GM23248 (cell line): ENCODE measurements at regions not wholly inside any gene's neighbourhood (a gene's known extent, or its start where the extent isn't known, plus 50 kb on each side); places are given as distances from the start of the nearest gene placed in this dataset.

Experiments used
- DNase-seq: peaks from one replicate; pipeline ENCODE4 v3.0.0-alpha.2; 2015
- H2AFZ ChIP-seq: fragments of 200-600 bp; sonication (generic); 2 replicates; pipeline ENCODE4 v1.6.1; 2016; ENCODE audit warnings: antibody characterized with exemption
- H3F3A ChIP-seq: fragments of 200-600 bp; sonication (generic); 2 replicates; pipeline ENCODE4 v1.6.1; 2016; ENCODE audit warnings: mild to moderate bottlenecking, antibody characterized with exemption, mixed run types; ENCODE audit not compliant: insufficient read depth
- H3K27ac ChIP-seq: fragments of 200-600 bp; sonication (generic); 2 replicates; pipeline ENCODE4 v1.5.1; 2016; ENCODE audit warnings: mild to moderate bottlenecking
- H3K27me3 ChIP-seq: fragments of 200-600 bp; sonication (generic); replicated peaks from 2 replicates; pipeline ENCODE4 v1.6.1; 2016; ENCODE audit warnings: mild to moderate bottlenecking; ENCODE audit not compliant: insufficient read depth
- H3K36me3 ChIP-seq: fragments of 200-600 bp; sonication (generic); 2 replicates; pipeline ENCODE4 v1.6.1; 2016; ENCODE audit warnings: low read depth, mild to moderate bottlenecking
- H3K4me1 ChIP-seq: fragments of 200-600 bp; sonication (generic); 2 replicates; pipeline ENCODE4 v1.6.1; 2016; ENCODE audit warnings: mild to moderate bottlenecking; ENCODE audit not compliant: insufficient read depth
- H3K4me2 ChIP-seq: fragments of 200-600 bp; sonication (generic); one replicate; pipeline ENCODE4 v1.6.1; 2016; ENCODE audit warnings: mild to moderate bottlenecking; ENCODE audit not compliant: unreplicated experiment
- H3K4me3 ChIP-seq: fragments of 200-600 bp; sonication (generic); 2 replicates; pipeline ENCODE4 v1.5.1; 2016; ENCODE audit warnings: mild to moderate bottlenecking
- H3K79me2 ChIP-seq: fragments of 200-600 bp; sonication (generic); 2 replicates; pipeline ENCODE4 v1.6.1; 2016; ENCODE audit warnings: mild to moderate bottlenecking; ENCODE audit not compliant: insufficient read depth
- H3K9ac ChIP-seq: fragments of 200-600 bp; sonication (generic); 2 replicates; pipeline ENCODE4 v1.6.1; 2016; ENCODE audit warnings: mild to moderate bottlenecking
- H3K9me2 ChIP-seq: fragments of 200-600 bp; sonication (generic); 2 replicates; pipeline ENCODE4 v1.6.1; 2016; ENCODE audit warnings: mixed run types, mild to moderate bottlenecking, moderate library complexity; ENCODE audit not compliant: insufficient read depth
- H3K9me3 ChIP-seq: fragments of 200-600 bp; sonication (generic); one replicate; pipeline ENCODE4 v1.6.1; 2017; ENCODE audit warnings: low read depth
- H4K20me1 ChIP-seq: fragments of 200-600 bp; sonication (generic); 2 replicates; pipeline ENCODE4 v1.6.0; 2016; ENCODE audit not compliant: insufficient read depth
- EZH2 ChIP-seq: fragments of 200-600 bp; sonication (generic); IDR thresholded peaks from 2 replicates; pipeline ENCODE4 v1.6.1; 2018; ENCODE audit warnings: antibody characterized with exemption, mild to moderate bottlenecking; ENCODE audit not compliant: insufficient read depth, poor library complexity, severe bottlenecking
- EZH2phosphoT487 ChIP-seq: fragments of 200-600 bp; sonication (generic); IDR thresholded peaks from 2 replicates; pipeline ENCODE4 v1.6.1; 2018; ENCODE audit warnings: antibody characterized with exemption, moderate library complexity, mild to moderate bottlenecking, low read depth; ENCODE audit not compliant: insufficient read depth
- WGBS, 2 experiments: methylation state at CpG; one replicate each; pipeline ENCODE4 v1.1.6; 2015 to 2017; ENCODE audit warnings: low lambda C conversion rate in 2 of 2, low coverage in 1 of 2; ENCODE audit errors: missing lambda C conversion rate in 2 of 2; 5-methylcytosine and 5-hydroxymethylcytosine counted together
- in situ Hi-C: fragments of 300-500 bp; cut with MboI; formaldehyde crosslinking; loops from 2 replicates; pipeline ENCODE4 v1.15.0; 2020

DNA sequence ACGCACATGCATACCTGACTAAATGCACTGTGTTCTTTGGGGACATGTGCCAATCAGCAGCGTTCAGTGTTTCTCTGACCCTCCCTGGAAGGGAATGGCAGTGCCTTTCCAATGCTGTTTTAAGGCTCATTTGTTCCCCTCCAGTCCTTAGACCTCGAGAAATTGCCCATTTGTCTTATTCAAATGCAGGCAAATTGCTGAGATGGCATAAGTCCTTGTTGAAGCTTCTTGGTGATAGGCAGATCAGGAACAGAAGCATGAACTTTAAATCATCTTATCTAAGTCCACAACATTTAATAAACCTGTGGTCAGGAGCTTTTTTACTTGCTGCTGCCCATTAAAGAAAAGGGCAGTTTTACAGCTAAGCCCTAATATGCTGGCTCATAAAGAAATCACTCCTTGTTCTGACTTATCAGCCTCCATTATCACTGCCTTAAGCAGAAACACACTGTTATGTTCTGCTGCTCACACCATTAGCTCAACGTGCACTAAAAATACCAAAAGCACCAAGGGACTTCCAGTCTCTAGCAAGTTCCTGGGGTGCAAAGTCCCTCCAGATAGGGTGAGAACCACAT, 112.9 kb upstream of the LRFN2 start:
- H3K36me3 ChIP-seq = no peaks in the 10 kb centered on the region
- H3K4me2 ChIP-seq = no peak overlapping the region
- no peaks in the 10 kb centered on the region for H3K9me3 ChIP-seq
- H3K27ac ChIP-seq = no peak overlapping the region
- no peaks in the 10 kb centered on the region for H4K20me1 ChIP-seq
- no peaks in the 10 kb centered on the region for H3K9me2 ChIP-seq
- H2AFZ ChIP-seq = no peak overlapping the region
- TF ChIP-seq EZH2phosphoT487 = no peak
- no peak for TF ChIP-seq EZH2
- H3K4me1 ChIP-seq = no peaks in the 10 kb centered on the region
- H3K4me3 ChIP-seq = no peak overlapping the region
- H3K9ac ChIP-seq = no peak overlapping the region
- WGBS, 2 experiments = 20 to 28% methylated on average over 4 of the region's 4 CpGs
- H3K27me3 ChIP-seq = peaks cover 16% of the 10 kb centered on the region; the same call in 1 of the 2 replicates
- no peaks in the 10 kb centered on the region for H3K79me2 ChIP-seq
- no peaks in the 10 kb centered on the region for H3F3A ChIP-seq
- DNase-seq = no peak
- in situ Hi-C loops = no loop called here

DNA sequence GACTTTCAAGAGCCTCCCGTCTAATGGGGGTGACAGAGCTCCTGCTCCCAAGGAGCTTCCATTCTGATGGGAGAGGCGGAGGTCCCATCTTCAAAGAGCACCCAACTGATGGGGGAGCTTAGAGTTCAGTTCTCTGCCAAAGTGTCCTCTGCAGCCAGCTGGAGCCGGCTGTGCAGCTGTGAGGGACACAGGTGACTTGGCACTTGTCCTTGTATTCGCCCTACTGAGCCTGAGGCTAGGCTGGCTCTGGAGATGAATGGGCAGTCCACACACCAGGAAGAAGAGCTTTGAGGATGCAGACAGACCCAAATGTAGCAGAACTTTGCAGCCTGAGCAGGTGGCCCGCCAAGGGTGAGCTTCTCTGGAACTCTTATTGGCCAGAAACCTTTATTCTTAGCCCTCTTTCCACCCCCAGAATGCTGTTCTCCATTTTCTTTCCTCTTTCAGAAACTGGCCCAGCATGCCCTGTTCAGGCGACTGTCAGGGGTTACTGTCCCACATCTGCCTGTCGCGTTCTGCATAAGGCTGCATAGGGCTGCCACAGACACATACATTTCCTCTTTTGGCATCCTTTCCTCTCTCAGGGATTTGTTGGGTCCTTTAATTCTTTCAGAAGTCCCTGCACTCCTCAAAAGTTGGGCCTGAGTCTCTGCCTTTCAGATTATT, 108.7 kb upstream of the LRFN2 start:
- DNase-seq = no peak
- in situ Hi-C loops = no loop called here
- H3K27ac ChIP-seq = no peak overlapping the region
- no peaks in the 10 kb centered on the region for H3F3A ChIP-seq
- H3K79me2 ChIP-seq = no peaks in the 10 kb centered on the region
- no peaks in the 10 kb centered on the region for H4K20me1 ChIP-seq
- no peak overlapping the region for H3K9ac ChIP-seq
- H3K36me3 ChIP-seq = no peaks in the 10 kb centered on the region
- H3K4me2 ChIP-seq = no peak overlapping the region
- no peak overlapping the region for H2AFZ ChIP-seq
- WGBS, 2 experiments = 40 to 51% methylated on average over 8 of the region's 8 CpGs
- no peaks in the 10 kb centered on the region for H3K4me1 ChIP-seq
- H3K4me3 ChIP-seq = no peak overlapping the region
- H3K9me2 ChIP-seq = no peaks in the 10 kb centered on the region
- no peaks in the 10 kb centered on the region for H3K9me3 ChIP-seq
- TF ChIP-seq EZH2phosphoT487 (no peak), EZH2 (no peak)
- no peaks in the 10 kb centered on the region for H3K27me3 ChIP-seq

DNA sequence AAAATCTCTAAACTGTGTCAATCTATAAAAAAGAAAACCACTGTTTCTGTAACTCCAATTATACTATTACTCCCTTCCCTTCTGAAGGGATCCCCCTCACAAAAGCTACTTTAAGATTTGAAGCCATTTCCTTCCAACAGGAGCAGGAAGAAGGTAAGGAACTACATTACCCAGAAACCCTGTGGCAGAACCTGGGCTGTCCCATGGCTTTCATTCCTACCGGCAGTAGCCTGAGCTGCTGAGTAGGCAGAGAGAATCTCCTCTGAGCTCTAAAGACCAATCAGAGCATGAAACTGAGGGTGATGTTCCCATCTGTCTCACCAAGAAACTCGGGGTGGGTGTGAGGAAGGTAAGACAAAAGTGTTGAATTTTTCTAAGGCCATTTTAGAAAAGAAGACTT, 108.0 kb upstream of the LRFN2 start:
- WGBS, 2 experiments = 8 to 11% methylated on average over 2 of the region's 2 CpGs
- Histone ChIP-seq H3K27ac (no peak overlapping the region), H3K27me3 (peaks cover 3% of the 10 kb centered on the region; the same call in 1 of the 2 replicates), H3K9ac (no peak overlapping the region), H3F3A (no peaks in the 10 kb centered on the region), H3K4me2 (no peak overlapping the region), H3K4me1 (no peaks in the 10 kb centered on the region), H3K4me3 (no peak overlapping the region), H2AFZ (no peak overlapping the region), H3K36me3 (no peaks in the 10 kb centered on the region), H3K9me3 (no peaks in the 10 kb centered on the region), H4K20me1 (no peaks in the 10 kb centered on the region), H3K9me2 (no peaks in the 10 kb centered on the region), H3K79me2 (no peaks in the 10 kb centered on the region)
- in situ Hi-C loops = no loop called here
- no peak for DNase-seq
- no peak for TF ChIP-seq EZH2
- TF ChIP-seq EZH2phosphoT487 = no peak

- Histone ChIP-seq H3K4me2 (no peak overlapping the region), H2AFZ (no peak overlapping the region), H3K9me2 (no peaks in the 10 kb centered on the region), H3K27ac (no peak overlapping the region), H3K27me3 (peaks cover 3% of the 10 kb centered on the region; the same call in 1 of the 2 replicates), H4K20me1 (no peaks in the 10 kb centered on the region), H3K4me1 (no peaks in the 10 kb centered on the region), H3K36me3 (no peaks in the 10 kb centered on the region), H3K4me3 (no peak overlapping the region), H3K79me2 (no peaks in the 10 kb centered on the region), H3F3A (no peaks in the 10 kb centered on the region), H3K9me3 (no peaks in the 10 kb centered on the region), H3K9ac (no peak overlapping the region)
- TF ChIP-seq EZH2phosphoT487 (no peak), EZH2 (no peak)
- WGBS, 2 experiments = 70 to 79% methylated on average over 3 of the region's 3 CpGs
- DNase-seq = no peak
- in situ Hi-C loops = no loop called here
Observed at GRCh38 chr6:40693768-40694167, 106.6 kb upstream of the LRFN2 start.

GRCh38 chr6:40692337-40692736, 105.2 kb upstream of the LRFN2 start:
- no peaks in the 10 kb centered on the region for H4K20me1 ChIP-seq
- WGBS, 2 experiments = 71 to 73% methylated on average over 2 of the region's 2 CpGs
- H3K9me2 ChIP-seq = no peaks in the 10 kb centered on the region
- H3F3A ChIP-seq = no peaks in the 10 kb centered on the region
- peak; percentile 16 for DNase-seq
- H3K27ac ChIP-seq = no peak overlapping the region
- H3K36me3 ChIP-seq = no peaks in the 10 kb centered on the region
- H3K4me1 ChIP-seq = no peaks in the 10 kb centered on the region
- no peaks in the 10 kb centered on the region for H3K9me3 ChIP-seq
- no peaks in the 10 kb centered on the region for H3K79me2 ChIP-seq
- in situ Hi-C loops = no loop called here
- H3K4me2 ChIP-seq = no peak overlapping the region
- no peak overlapping the region for H3K9ac ChIP-seq
- H3K27me3 ChIP-seq = peaks cover 3% of the 10 kb centered on the region; the same call in 1 of the 2 replicates
- TF ChIP-seq EZH2 (no peak), EZH2phosphoT487 (no peak)
- H3K4me3 ChIP-seq = no peak overlapping the region
- H2AFZ ChIP-seq = no peak overlapping the region
